Transverse colon (tissue), 4 donors: ENCODE measurements at regions not wholly inside any gene's neighbourhood (a gene's known extent, or its start where the extent isn't known, plus 50 kb on each side); places are given as distances from the start of the nearest gene placed in this dataset.

Source experiments
- EP300 ChIP-seq: sonication (generic); formaldehyde crosslinking; IDR thresholded peaks from one replicate; pipeline ENCODE4 v1.6.1; 2017; ENCODE audit warnings: antibody characterized with exemption, low read depth
- POLR2AphosphoS5 ChIP-seq, 3 donors: sonication (generic); formaldehyde crosslinking; IDR thresholded peaks; one replicate each; pipeline ENCODE4 v1.6.1; 2016; ENCODE audit warnings: antibody characterized with exemption in 3 of 3
- TF ChIP-seq, protein P1 (sequence below), 5 experiments: fragments of 200-600 bp in 3 of 5; fragments of 450-650 bp in 2 of 5; sonication (generic) in 3 of 5; IDR thresholded peaks; 1 replicate in 2 of 5; 2 replicates in 3 of 5; pipeline ENCODE4 v1.5.1; 2016 to 2017; ENCODE audit warnings: antibody characterized with exemption in 5 of 5, inconsistent platforms in 3 of 5, mild to moderate bottlenecking in 2 of 5, moderate library complexity in 1 of 5

DNA sequence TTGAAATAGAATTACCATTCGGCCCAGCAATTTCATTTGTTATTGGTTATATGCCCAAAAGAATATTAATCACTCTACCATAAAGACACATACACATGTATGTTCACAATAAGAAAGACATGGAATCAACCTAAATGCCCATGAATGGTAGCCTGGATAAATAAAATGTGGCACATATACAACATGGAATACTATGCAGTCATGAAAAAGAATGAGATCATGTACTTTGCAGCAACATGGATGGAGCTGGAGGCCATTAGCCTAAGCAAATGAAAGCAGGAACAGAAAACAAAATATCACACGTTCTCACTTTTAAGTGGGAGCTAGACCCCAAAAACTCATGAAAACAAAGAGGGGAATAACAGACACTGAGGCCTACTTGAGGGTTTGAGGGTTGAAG, 52.6 kb upstream of the RNGTT start:
- TF ChIP-seq, protein P1, sequence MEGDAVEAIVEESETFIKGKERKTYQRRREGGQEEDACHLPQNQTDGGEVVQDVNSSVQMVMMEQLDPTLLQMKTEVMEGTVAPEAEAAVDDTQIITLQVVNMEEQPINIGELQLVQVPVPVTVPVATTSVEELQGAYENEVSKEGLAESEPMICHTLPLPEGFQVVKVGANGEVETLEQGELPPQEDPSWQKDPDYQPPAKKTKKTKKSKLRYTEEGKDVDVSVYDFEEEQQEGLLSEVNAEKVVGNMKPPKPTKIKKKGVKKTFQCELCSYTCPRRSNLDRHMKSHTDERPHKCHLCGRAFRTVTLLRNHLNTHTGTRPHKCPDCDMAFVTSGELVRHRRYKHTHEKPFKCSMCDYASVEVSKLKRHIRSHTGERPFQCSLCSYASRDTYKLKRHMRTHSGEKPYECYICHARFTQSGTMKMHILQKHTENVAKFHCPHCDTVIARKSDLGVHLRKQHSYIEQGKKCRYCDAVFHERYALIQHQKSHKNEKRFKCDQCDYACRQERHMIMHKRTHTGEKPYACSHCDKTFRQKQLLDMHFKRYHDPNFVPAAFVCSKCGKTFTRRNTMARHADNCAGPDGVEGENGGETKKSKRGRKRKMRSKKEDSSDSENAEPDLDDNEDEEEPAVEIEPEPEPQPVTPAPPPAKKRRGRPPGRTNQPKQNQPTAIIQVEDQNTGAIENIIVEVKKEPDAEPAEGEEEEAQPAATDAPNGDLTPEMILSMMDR (IDR thresholded peaks at IDR 0.05): no peak
- no peak for TF ChIP-seq EP300
- no peak for TF ChIP-seq POLR2AphosphoS5 (IDR thresholded peaks at IDR 0.05)
